GM23338 (cell line): ENCODE measurements at regions not wholly inside any gene's neighbourhood (a gene's known extent, or its start where the extent isn't known, plus 50 kb on each side); places are given as distances from the start of the nearest gene placed in this dataset.

Experiments
- ATAC-seq: fragments of 200-7000 bp; cut with Tn5 transposase; 3 replicates; pipeline ENCODE4 v1.9.1; 2020
- DNase-seq: peaks from one replicate; pipeline ENCODE4 v3.0.0-alpha.2; 2015; ENCODE audit warnings: low spot score
- H2AFZ ChIP-seq: fragments of 200-600 bp; sonication (generic); 2 replicates; pipeline ENCODE4 v1.8.0; 2016; ENCODE audit warnings: antibody characterized with exemption, mild to moderate bottlenecking, moderate library complexity
- H3F3A ChIP-seq: fragments of 200-600 bp; sonication (generic); replicated peaks from 2 replicates; pipeline ENCODE4 v1.8.0; 2017; ENCODE audit warnings: antibody characterized with exemption, mixed run types, low read depth
- H3K27ac ChIP-seq: fragments of 200-600 bp; sonication (generic); 2 replicates; pipeline ENCODE4 v1.6.1; 2016; ENCODE audit warnings: low read depth
- H3K27me3 ChIP-seq: fragments of 200-600 bp; sonication (generic); 2 replicates; pipeline ENCODE4 v1.8.0; 2016; ENCODE audit warnings: mild to moderate bottlenecking, mixed run types, moderate library complexity; ENCODE audit not compliant: insufficient read depth
- H3K36me3 ChIP-seq: fragments of 200-600 bp; sonication (generic); 2 replicates; pipeline ENCODE4 v1.8.0; 2016; ENCODE audit warnings: mild to moderate bottlenecking; ENCODE audit not compliant: insufficient read depth
- H3K4me1 ChIP-seq: fragments of 200-600 bp; sonication (generic); 2 replicates; pipeline ENCODE4 v1.8.0; 2016; ENCODE audit warnings: mild to moderate bottlenecking, moderate library complexity; ENCODE audit not compliant: insufficient read depth
- H3K4me2 ChIP-seq: fragments of 200-600 bp; sonication (generic); 2 replicates; pipeline ENCODE4 v1.7.1; 2017; ENCODE audit warnings: mixed run types
- H3K4me3 ChIP-seq: fragments of 200-600 bp; sonication (generic); 2 replicates; pipeline ENCODE4 v1.6.1; 2016; ENCODE audit warnings: mixed run types
- H3K79me2 ChIP-seq: fragments of 200-600 bp; sonication (generic); replicated peaks from 2 replicates; pipeline ENCODE4 v1.8.0; 2017; ENCODE audit warnings: mild to moderate bottlenecking; ENCODE audit not compliant: insufficient read depth
- H3K9me2 ChIP-seq: fragments of 200-600 bp; sonication (generic); 2 replicates; pipeline ENCODE4 v1.8.0; 2017; ENCODE audit not compliant: insufficient read depth
- H4K20me1 ChIP-seq: fragments of 200-600 bp; sonication (generic); replicated peaks from 2 replicates; pipeline ENCODE4 v1.8.0; 2017; ENCODE audit warnings: mild to moderate bottlenecking; ENCODE audit not compliant: insufficient read depth
- H3K27ac Mint-ChIP-seq: 2 replicates; pipeline ENCODE4 v1.8.0; 2020; ENCODE audit warnings: inconsistent platforms, mild to moderate bottlenecking, moderate library complexity, mixed read lengths
- H3K27me3 Mint-ChIP-seq: 3 replicates; pipeline ENCODE4 v1.8.0; 2022; ENCODE audit warnings: low read depth, mild to moderate bottlenecking, moderate library complexity, mixed read lengths, inconsistent platforms; ENCODE audit not compliant: insufficient read depth, poor library complexity
- H3K36me3 Mint-ChIP-seq: 3 replicates; pipeline ENCODE4 v1.8.0; 2021; ENCODE audit warnings: low read depth, mild to moderate bottlenecking, inconsistent platforms, moderate library complexity, mixed read lengths
- H3K4me1 Mint-ChIP-seq: 3 replicates; pipeline ENCODE4 v1.8.0; 2020; ENCODE audit warnings: mild to moderate bottlenecking, inconsistent platforms, mixed read lengths
- H3K4me3 Mint-ChIP-seq: 3 replicates; pipeline ENCODE4 v1.8.0; 2021; ENCODE audit warnings: moderate library complexity, mild to moderate bottlenecking, inconsistent platforms, mixed read lengths
- H3K9me3 Mint-ChIP-seq: 3 replicates; pipeline ENCODE4 v1.8.0; 2020; ENCODE audit warnings: moderate library complexity, mild to moderate bottlenecking, inconsistent platforms, mixed read lengths
- CREB1 ChIP-seq: fragments of 250-450 bp; sonication (Bioruptor Pico); IDR thresholded peaks from 2 replicates; pipeline ENCODE4 v1.5.0; 2020; ENCODE audit warnings: low read depth, mild to moderate bottlenecking, moderate library complexity
- CTCF ChIP-seq, 2 experiments: fragments of 200-600 bp in 1 of 2; sonication (generic) in 1 of 2; conservative IDR thresholded peaks; 2 replicates each; pipeline versions ENCODE4 v1.5.1 to v1.6.1; 2016 to 2017; ENCODE audit warnings: antibody characterized with exemption in 2 of 2, low read depth in 2 of 2, mild to moderate bottlenecking in 2 of 2, moderate library complexity in 1 of 2
- EZH2phosphoT487 ChIP-seq: fragments of 200-600 bp; sonication (generic); IDR thresholded peaks from one replicate; pipeline ENCODE4 v1.8.1; 2018; ENCODE audit warnings: antibody characterized with exemption; ENCODE audit not compliant: unreplicated experiment
- NANOG ChIP-seq: IDR thresholded peaks from 2 replicates; pipeline ENCODE4 v1.6.1; 2016; ENCODE audit warnings: antibody characterized with exemption, borderline replicate concordance
- POLR2AphosphoS5 ChIP-seq: IDR thresholded peaks from 2 replicates; pipeline ENCODE4 v1.6.1; 2016; ENCODE audit warnings: antibody characterized with exemption, low read depth
- STAT1 ChIP-seq: IDR thresholded peaks from one replicate; pipeline ENCODE4 v1.6.1; 2016; ENCODE audit warnings: antibody characterized with exemption; ENCODE audit not compliant: unreplicated experiment
- ZNF331 ChIP-seq: fragments of 250-450 bp; sonication (Bioruptor Pico); IDR thresholded peaks from 2 replicates; pipeline ENCODE4 v1.5.0; 2020; ENCODE audit warnings: low read depth, mild to moderate bottlenecking, moderate library complexity
- TF ChIP-seq, protein P1 (sequence below): IDR thresholded peaks from one replicate; pipeline ENCODE4 v1.6.1; 2018; ENCODE audit warnings: antibody characterized with exemption; ENCODE audit not compliant: unreplicated experiment
- TF ChIP-seq, protein P2 (sequence below): IDR thresholded peaks from 2 replicates; pipeline ENCODE4 v1.6.1; 2016; ENCODE audit warnings: antibody characterized with exemption

DNA sequence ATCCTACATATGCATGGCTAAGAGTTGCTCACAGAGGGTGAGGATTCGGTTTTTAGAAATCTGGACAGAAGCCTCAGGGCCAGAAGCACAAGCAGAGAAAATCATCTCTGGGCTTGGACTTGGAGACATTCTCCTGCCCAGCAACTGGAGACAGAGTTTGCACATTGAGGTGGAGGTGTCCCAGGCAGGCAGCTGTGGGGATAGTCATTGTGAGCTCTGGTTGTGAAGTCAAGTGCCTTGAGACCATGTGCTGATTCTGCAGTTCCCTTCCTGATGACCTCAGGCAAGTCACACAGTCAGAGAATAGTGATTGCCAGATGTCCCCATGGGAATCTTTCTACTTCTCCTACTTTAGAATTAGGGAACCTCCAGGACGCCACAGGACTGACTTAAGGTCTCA lies 108.4 kb upstream of the LDAH start (continued):
- TF ChIP-seq, protein P1, sequence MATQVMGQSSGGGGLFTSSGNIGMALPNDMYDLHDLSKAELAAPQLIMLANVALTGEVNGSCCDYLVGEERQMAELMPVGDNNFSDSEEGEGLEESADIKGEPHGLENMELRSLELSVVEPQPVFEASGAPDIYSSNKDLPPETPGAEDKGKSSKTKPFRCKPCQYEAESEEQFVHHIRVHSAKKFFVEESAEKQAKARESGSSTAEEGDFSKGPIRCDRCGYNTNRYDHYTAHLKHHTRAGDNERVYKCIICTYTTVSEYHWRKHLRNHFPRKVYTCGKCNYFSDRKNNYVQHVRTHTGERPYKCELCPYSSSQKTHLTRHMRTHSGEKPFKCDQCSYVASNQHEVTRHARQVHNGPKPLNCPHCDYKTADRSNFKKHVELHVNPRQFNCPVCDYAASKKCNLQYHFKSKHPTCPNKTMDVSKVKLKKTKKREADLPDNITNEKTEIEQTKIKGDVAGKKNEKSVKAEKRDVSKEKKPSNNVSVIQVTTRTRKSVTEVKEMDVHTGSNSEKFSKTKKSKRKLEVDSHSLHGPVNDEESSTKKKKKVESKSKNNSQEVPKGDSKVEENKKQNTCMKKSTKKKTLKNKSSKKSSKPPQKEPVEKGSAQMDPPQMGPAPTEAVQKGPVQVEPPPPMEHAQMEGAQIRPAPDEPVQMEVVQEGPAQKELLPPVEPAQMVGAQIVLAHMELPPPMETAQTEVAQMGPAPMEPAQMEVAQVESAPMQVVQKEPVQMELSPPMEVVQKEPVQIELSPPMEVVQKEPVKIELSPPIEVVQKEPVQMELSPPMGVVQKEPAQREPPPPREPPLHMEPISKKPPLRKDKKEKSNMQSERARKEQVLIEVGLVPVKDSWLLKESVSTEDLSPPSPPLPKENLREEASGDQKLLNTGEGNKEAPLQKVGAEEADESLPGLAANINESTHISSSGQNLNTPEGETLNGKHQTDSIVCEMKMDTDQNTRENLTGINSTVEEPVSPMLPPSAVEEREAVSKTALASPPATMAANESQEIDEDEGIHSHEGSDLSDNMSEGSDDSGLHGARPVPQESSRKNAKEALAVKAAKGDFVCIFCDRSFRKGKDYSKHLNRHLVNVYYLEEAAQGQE = no peak
- TF ChIP-seq STAT1 (no peak), CTCF (conservative IDR thresholded peaks at IDR 0.05; ENCODE audit: low read depth in 2 of 2) (no peak), NANOG (no peak)
- TF ChIP-seq, protein P2, sequence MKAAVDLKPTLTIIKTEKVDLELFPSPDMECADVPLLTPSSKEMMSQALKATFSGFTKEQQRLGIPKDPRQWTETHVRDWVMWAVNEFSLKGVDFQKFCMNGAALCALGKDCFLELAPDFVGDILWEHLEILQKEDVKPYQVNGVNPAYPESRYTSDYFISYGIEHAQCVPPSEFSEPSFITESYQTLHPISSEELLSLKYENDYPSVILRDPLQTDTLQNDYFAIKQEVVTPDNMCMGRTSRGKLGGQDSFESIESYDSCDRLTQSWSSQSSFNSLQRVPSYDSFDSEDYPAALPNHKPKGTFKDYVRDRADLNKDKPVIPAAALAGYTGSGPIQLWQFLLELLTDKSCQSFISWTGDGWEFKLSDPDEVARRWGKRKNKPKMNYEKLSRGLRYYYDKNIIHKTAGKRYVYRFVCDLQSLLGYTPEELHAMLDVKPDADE = no peak

GRCh38 chr2:20930928-20931327 lies 108.0 kb upstream of the LDAH start:
- ATAC-seq (no peak), DNase-seq (no peak)
- H3K36me3 Mint-ChIP-seq = peaks cover 13% of the 10 kb centered on the region; the same call in 2 of the 3 replicates
- TF ChIP-seq CTCF (conservative IDR thresholded peaks at IDR 0.05; ENCODE audit: low read depth in 2 of 2) (no peak), ZNF331 (CRISPR knock-in tag) (no peak), STAT1 (no peak), CREB1 (CRISPR knock-in tag) (no peak), EZH2phosphoT487 (no peak), POLR2AphosphoS5 (no peak)
- TF ChIP-seq, protein P1 = no peak

More at GRCh38 chr2:20930928-20931327, 108.0 kb upstream of the LDAH start:
- H3K4me3 ChIP-seq = no peak overlapping the region
- H3K9me3 Mint-ChIP-seq = peaks cover 39% of the 10 kb centered on the region
- H3K4me2 ChIP-seq = no peak overlapping the region
- peaks cover 3% of the 10 kb centered on the region for H3K27me3 Mint-ChIP-seq
- H3K9me2 ChIP-seq = no peaks in the 10 kb centered on the region
- H3K4me1 ChIP-seq = no peaks in the 10 kb centered on the region
- H3K4me1 Mint-ChIP-seq = no peaks in the 10 kb centered on the region; the same call in 2 of the 3 replicates
- no peaks in the 10 kb centered on the region for H3K27me3 ChIP-seq
- no peaks in the 10 kb centered on the region for H3K36me3 ChIP-seq
- no peaks in the 10 kb centered on the region for H4K20me1 ChIP-seq
- no peaks in the 10 kb centered on the region for H3F3A ChIP-seq
- H3K4me3 Mint-ChIP-seq = no peak overlapping the region
- H2AFZ ChIP-seq = no peak overlapping the region
- no peak overlapping the region for H3K27ac Mint-ChIP-seq
- no peak overlapping the region for H3K27ac ChIP-seq
- no peaks in the 10 kb centered on the region for H3K79me2 ChIP-seq
